NCI-H2029 (cell line): ENCODE measurements at regions not wholly inside any gene's neighbourhood (a gene's known extent, or its start where the extent isn't known, plus 50 kb on each side); places are given as distances from the start of the nearest gene placed in this dataset.

Experiments
- DNase-seq: peaks from one replicate; lab custom pipeline; 2025; lab: John Stamatoyannopoulos, UW

GRCh38 chr2:129302561-129303183, 676.8 kb upstream of the RAB6C start:
- no peak for DNase-seq

- no peak for DNase-seq
These were observed 665.3 kb upstream of the RAB6C start for GRCh38 chr2:129314120-129314519.

DNA sequence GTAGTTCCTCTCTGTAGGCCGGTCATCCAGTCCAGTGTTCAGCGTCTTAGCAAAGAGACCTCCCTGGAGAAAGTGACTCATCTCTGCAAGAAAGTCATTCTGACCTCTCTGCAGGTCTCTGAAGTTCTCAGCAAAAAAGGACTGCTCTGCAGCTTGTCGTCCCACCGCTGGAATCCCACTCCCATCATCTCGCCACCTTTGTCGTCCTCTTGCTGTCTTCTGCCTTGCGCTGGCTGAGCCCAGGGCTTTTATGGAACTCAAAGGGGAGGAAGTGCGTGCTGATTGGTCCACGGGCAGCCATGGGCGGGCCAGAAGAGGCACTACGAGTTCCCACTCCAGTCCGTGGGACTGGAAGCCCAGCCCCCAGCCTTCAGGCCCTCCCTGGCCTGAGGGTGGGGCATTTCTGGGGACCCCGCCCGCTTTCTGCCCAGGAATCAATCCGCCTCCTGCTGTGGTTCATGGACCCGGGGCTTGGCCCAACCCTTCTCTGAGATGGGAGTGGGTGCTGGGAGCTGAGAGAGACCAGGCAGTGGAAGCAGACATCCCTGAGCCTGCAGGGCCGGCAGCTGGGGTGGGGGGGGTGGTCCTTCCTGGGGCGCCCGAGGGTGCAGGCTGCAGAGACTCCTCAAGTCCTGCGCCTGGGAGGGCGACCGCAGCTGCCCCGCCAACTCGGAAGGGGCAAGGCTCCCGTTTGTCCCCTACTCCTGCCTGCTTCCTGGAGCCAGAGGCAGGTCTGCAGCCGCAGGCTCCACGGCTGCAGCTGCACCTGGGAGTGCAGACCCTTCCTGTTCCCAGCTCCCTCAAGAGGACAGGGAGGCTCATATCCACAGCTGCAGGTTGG, 660.7 kb upstream of the RAB6C start:
- peak; percentile 75 for DNase-seq

DNA sequence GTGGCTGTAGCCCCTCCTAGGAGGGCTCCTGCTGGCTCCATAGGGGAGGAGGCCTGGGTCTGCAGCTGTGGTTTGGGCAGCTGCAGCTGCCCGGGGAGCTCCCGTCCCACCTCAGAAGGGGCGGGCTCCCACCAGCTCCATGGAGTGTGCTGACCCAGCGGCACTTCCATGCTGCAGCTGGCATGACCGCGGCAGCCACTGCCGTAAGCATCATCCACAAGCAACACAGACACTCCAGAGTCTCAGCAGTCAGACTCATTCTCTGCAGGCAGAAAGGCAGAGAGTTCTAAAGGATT, 660.1 kb upstream of the RAB6C start:
- no peak for DNase-seq

GRCh38 chr2:129320288-129320687, 659.2 kb upstream of the RAB6C start:
- no peak for DNase-seq

GRCh38 chr2:129324349-129324748, 655.1 kb upstream of the RAB6C start:
- no peak for DNase-seq

- DNase-seq, result no peak
These were observed 654.3 kb upstream of the RAB6C start for GRCh38 chr2:129325151-129325550.

- DNase-seq, result no peak
These were observed 649.9 kb upstream of the RAB6C start for GRCh38 chr2:129329574-129329973.

- no peak for DNase-seq
These were observed 649.0 kb upstream of the RAB6C start for GRCh38 chr2:129330504-129330903.

DNA sequence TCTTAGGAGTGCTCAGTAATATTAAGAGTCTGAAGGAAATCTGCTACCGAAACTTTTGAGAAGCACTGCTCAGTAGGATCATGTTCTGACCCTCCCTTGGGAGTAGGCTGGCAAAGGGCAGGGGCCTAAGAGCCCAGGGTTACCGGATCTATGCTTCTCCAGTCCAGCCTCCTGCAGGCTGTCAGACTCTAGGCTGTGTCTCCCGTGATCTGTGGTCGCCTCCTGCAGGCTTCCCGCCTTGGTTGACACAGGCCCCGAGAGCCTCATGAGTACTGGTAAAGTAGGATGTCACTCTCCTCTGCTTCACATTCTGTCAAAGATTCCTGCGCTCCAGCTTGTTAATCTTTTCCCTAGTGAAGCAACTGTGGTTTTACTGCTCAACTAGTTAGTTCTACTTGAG, 647.8 kb upstream of the RAB6C start:
- no peak for DNase-seq

DNA sequence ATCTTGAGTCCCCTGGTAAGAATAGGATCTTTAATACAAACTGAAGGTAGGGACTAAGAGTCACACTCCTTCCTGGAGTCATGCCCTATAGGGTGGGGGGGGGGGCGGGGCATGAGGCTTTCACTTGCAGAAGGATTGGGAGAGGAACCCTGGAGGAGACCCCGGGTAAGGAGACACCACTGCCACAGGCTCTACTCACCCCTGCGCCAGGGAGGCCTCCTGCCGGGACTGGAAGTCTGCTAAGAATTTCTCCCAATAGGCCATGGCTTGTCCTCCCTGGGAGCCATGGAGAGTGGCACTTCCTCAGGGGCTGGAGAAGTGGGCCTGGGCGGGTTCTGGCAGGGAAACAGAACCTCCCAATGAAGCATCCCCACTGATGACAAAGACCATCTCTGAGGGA, 645.3 kb upstream of the RAB6C start:
- DNase-seq, result no peak

DNA sequence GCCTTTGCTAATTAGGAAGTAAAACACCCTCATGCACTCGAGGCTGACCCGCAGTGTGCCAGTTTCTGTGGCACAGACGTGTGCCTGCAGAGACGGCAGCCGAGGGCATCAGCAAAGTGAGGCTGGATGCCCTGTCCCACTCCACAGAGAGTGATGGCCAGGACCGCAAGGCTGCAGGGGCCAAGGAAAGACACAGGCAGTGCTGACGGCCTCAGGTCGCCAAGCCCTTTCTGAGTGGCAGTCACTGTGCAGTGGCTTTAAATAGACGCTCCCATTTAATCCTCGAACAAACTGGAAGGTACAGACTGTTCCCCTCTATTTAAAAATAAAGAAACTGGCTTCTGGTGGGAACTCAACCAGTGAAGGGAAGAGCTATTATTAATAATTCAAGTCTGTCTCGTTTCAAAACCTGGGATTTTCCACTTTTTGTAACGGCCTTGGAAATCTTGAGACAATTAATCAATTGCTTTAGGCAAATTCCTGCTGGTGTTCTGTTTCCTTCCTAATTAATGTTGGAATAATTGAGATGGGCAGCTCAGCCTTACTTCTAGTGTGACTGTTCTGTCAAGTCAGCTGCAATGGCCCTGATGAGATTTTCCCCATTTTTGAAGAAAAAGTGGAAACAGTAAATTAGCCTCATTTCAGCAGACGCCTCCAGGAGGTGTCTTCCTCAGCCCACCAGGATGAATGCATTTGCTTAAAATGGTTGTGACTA, 644.6 kb upstream of the RAB6C start:
- DNase-seq, result no peak

GRCh38 chr2:129336276-129336675, 643.2 kb upstream of the RAB6C start:
- no peak for DNase-seq

- DNase-seq, result no peak
These were observed 642.4 kb upstream of the RAB6C start for GRCh38 chr2:129337076-129337475.

- DNase-seq, result no peak
These were observed 633.9 kb upstream of the RAB6C start for GRCh38 chr2:129345540-129345939.

GRCh38 chr2:129347486-129348217, 631.8 kb upstream of the RAB6C start:
- no peak for DNase-seq

DNA sequence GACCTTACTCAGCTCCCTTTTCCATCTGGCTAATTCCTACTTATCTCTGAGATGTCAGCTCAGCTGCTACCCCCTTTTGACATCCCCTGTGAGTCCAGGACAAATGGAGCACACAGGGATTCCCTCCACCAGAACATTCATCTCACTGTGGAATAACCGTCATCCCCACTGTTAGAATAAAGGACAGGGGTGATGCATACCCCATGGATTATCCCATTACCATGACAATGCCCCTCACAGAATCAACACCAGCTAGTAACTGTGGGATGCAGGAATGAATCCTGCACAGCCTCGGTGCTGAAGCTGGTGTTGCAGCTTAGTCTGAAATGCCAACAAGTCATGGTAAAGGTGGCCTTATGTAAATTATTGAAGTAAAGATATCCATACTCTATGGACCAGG, 624.8 kb upstream of the RAB6C start:
- DNase-seq, result no peak

DNA sequence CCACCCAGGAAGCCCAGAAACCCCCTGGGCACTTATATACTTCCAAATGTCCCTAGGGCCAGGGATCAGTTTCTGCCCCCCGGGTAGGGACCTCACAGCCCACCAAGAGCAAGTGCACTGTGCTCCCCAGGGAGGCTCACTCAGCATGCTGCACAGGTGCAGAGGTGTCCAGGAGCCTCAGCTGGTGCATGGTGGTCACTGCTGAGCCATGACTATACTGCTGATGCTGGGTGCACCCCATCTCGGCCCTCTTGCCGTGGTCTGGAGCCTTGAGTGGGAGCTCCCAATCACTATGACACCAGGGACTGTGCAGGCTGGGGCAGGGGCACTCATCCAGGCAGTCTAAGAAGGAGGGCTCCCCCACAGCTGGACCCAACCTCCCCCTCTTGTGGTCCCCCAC, 617.8 kb upstream of the RAB6C start:
- DNase-seq, result no peak

GRCh38 chr2:129366263-129366662, 613.2 kb upstream of the RAB6C start:
- DNase-seq, result no peak

- DNase-seq, result no peak
These were observed 612.4 kb upstream of the RAB6C start for GRCh38 chr2:129367107-129367506.

DNA sequence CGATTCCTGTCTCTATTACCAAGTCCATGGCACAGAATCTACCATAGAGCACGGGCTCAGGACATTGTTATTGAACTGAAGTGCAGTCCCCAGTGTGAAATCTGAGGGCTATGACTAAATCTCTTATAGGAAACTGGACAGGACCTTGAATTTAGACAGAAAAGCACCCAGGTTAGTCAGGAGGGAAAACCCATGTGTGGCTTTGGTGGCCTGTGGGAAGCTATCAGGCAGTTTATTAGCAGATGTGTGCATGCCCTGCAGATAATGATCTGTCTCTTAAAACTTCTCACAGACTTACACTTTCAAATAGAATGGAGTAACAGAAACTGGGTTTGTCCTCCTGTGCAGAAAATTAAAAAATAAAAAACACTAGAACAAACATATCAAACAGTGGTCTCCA, 610.0 kb upstream of the RAB6C start:
- no peak for DNase-seq

DNA sequence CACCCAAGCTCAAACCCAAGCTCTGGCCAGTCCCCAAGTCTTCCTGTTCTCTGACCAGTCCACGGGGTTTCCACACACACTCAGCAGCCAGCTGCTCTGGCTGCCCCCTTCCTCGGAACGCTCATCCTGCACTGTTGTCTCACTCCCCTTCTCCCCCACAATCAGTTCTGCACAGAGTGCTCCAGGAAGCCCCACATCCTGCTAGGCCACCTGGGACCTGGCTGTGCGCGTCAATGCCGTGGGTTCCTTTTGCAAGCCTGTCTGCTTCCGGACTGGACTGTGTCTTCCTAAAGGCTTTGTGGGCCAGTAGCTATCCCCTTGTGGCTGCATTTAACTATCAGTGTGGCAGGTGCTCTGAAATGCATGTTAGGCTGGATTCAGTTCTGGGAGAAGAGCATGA, 605.0 kb upstream of the RAB6C start:
- DNase-seq, result no peak
